Inflammatory macrophage treated with lipopolysaccharide for 4 hours (primary cell): ENCODE measurements at regions not wholly inside any gene's neighbourhood (a gene's known extent, or its start where the extent isn't known, plus 50 kb on each side); places are given as distances from the start of the nearest gene placed in this dataset.
"Not testable (repeated sequence)": the region's sequence is repeated elsewhere in the genome, so short reads cannot be mapped to it uniquely, and the experiment has no call there.

Experiments used
- DNase-seq: peaks from one replicate; pipeline ENCODE4 v3.0.0-alpha.2; 2020

GRCh38 chr2:223475901-223476300, 126.3 kb downstream of the SCG2 start:
- no peak for DNase-seq

- no peak for DNase-seq
Observed at GRCh38 chr2:223477318-223477717, 124.8 kb downstream of the SCG2 start.

GRCh38 chr2:223481486-223481885, 120.7 kb downstream of the SCG2 start:
- DNase-seq, result no peak

GRCh38 chr2:223486751-223487150, 115.4 kb downstream of the SCG2 start:
- DNase-seq, result no peak

GRCh38 chr2:223487214-223487846, 114.8 kb downstream of the SCG2 start:
- DNase-seq, result no peak

GRCh38 chr2:223488814-223489213, 113.3 kb downstream of the SCG2 start:
- DNase-seq, result no peak

GRCh38 chr2:223494496-223494895, 107.7 kb downstream of the SCG2 start:
- DNase-seq, result no peak

- no peak for DNase-seq
Observed at GRCh38 chr2:223494942-223495341, 107.2 kb downstream of the SCG2 start.

- not testable (repeated sequence) for DNase-seq
Observed at GRCh38 chr2:223496853-223497252, 105.3 kb downstream of the SCG2 start.

- DNase-seq, result no peak
Observed at GRCh38 chr2:223500709-223501108, 101.5 kb downstream of the SCG2 start.

GRCh38 chr2:223501641-223502040, 100.5 kb downstream of the SCG2 start:
- DNase-seq, result no peak

- DNase-seq, result no peak
Observed at GRCh38 chr2:223503746-223504145, 98.4 kb downstream of the SCG2 start.

- no peak for DNase-seq
Observed at GRCh38 chr2:223508372-223508771, 93.8 kb downstream of the SCG2 start.

GRCh38 chr2:223510713-223511112, 91.4 kb downstream of the SCG2 start:
- no peak for DNase-seq

- DNase-seq, result no peak
Observed at GRCh38 chr2:223511168-223511567, 91.0 kb downstream of the SCG2 start.

GRCh38 chr2:223513771-223514455, 88.2 kb downstream of the SCG2 start:
- DNase-seq, result no peak

GRCh38 chr2:223519471-223519870, 82.7 kb downstream of the SCG2 start:
- DNase-seq, result no peak

GRCh38 chr2:223522796-223523195, 79.4 kb downstream of the SCG2 start:
- no peak for DNase-seq

- DNase-seq, result no peak
Observed at GRCh38 chr2:223523551-223524001, 78.6 kb downstream of the SCG2 start.

GRCh38 chr2:223524066-223524465, 78.1 kb downstream of the SCG2 start:
- DNase-seq, result no peak

- no peak for DNase-seq
Observed at GRCh38 chr2:223526106-223526505, 76.1 kb downstream of the SCG2 start.

GRCh38 chr2:223528036-223528435, 74.1 kb downstream of the SCG2 start:
- DNase-seq, result no peak

- no peak for DNase-seq
Observed at GRCh38 chr2:223529696-223530095, 72.5 kb downstream of the SCG2 start.

GRCh38 chr2:223530811-223531210, 71.3 kb downstream of the SCG2 start:
- no peak for DNase-seq

- DNase-seq, result no peak
Observed at GRCh38 chr2:223532161-223532560, 70.0 kb downstream of the SCG2 start.
